ENCODE measurements at regions not wholly inside any gene's neighbourhood (a gene's known extent, or its start where the extent isn't known, plus 50 kb on each side); places are given as distances from the start of the nearest gene placed in this dataset.

GRCh38 chr4:20577702-20578101 lies 122.6 kb upstream of the PACRGL start:
- Histone ChIP-seq H2AFZ (ENCODE audit: low read length) (no peak overlapping the region), H4K20me1 (ENCODE audit: insufficient read depth, low read length) (no peaks in the 10 kb centered on the region), H3K4me1 (ENCODE audit: insufficient read depth, low read length, poor library complexity, severe bottlenecking) (no peaks in the 10 kb centered on the region), H3K79me2 (ENCODE audit: insufficient read depth, low read depth, low read length) (no peaks in the 10 kb centered on the region), H3K27ac (ENCODE audit: low read depth, low read length, poor library complexity, severe bottlenecking) (no peak overlapping the region), H3K9me2 (ENCODE audit: insufficient read depth, low read length) (no peaks in the 10 kb centered on the region), H3K36me3 (ENCODE audit: insufficient read depth, low read length) (no peaks in the 10 kb centered on the region), H3K4me3 (ENCODE audit: low read depth, low read length, poor library complexity, severe bottlenecking) (no peak overlapping the region), H3K9me3 (ENCODE audit: low read length) (no peaks in the 10 kb centered on the region), H3K4me2 (ENCODE audit: low read length) (no peak overlapping the region)
- intact Hi-C loops (cut with micrococcal nuclease; ENCODE audit: unreplicated experiment) = no loop called here
- ChIA-PET CTCF (ENCODE audit: unreplicated experiment) (no interaction called here), POLR2A (interaction anchor here (1.0 kb wide), 1 partner anchor 15 kb away, joined by 3 read pairs; no protein-coding TSS in a partner anchor)
- TF ChIP-seq CTCF (conservative IDR thresholded peaks at IDR 0.05; ENCODE audit: low read length) (no peak), EZH2phosphoT487 (IDR thresholded peaks at IDR 0.05; ENCODE audit: borderline replicate concordance, low read depth, low read length) (no peak)
- DNase-seq (ENCODE audit: low spot score) = no peak
- no TSS peak for BruUV-seq (replicated peaks)

- ChIA-PET CTCF (ENCODE audit: unreplicated experiment) (no interaction called here), POLR2A (no interaction called here)
- no peaks in the 10 kb centered on the region for H3K36me3 ChIP-seq (ENCODE audit: insufficient read depth, low read length)
- no peak for DNase-seq (ENCODE audit: low spot score)
- H3K9me2 ChIP-seq (ENCODE audit: insufficient read depth, low read length) = no peaks in the 10 kb centered on the region
- H3K79me2 ChIP-seq (ENCODE audit: insufficient read depth, low read depth, low read length) = no peaks in the 10 kb centered on the region
- no peak overlapping the region for H3K4me2 ChIP-seq (ENCODE audit: low read length)
- no peak overlapping the region for H2AFZ ChIP-seq (ENCODE audit: low read length)
- intact Hi-C loops (cut with micrococcal nuclease; ENCODE audit: unreplicated experiment) = no loop called here
- no peak overlapping the region for H3K27ac ChIP-seq (ENCODE audit: low read depth, low read length, poor library complexity, severe bottlenecking)
- no peak overlapping the region for H3K4me3 ChIP-seq (ENCODE audit: low read depth, low read length, poor library complexity, severe bottlenecking)
- no peak for TF ChIP-seq EZH2phosphoT487 (IDR thresholded peaks at IDR 0.05; ENCODE audit: borderline replicate concordance, low read depth, low read length)
- no peak for TF ChIP-seq CTCF (conservative IDR thresholded peaks at IDR 0.05; ENCODE audit: low read length)
- BruUV-seq (replicated peaks) = no TSS peak
- no peaks in the 10 kb centered on the region for H3K4me1 ChIP-seq (ENCODE audit: insufficient read depth, low read length, poor library complexity, severe bottlenecking)
- H4K20me1 ChIP-seq (ENCODE audit: insufficient read depth, low read length) = no peaks in the 10 kb centered on the region
- H3K9me3 ChIP-seq (ENCODE audit: low read length) = no peaks in the 10 kb centered on the region
Measured at GRCh38 chr4:20580907-20581306, 119.4 kb upstream of the PACRGL start.

- Histone ChIP-seq H3K79me2 (ENCODE audit: insufficient read depth, low read depth, low read length) (no peaks in the 10 kb centered on the region), H3K4me3 (ENCODE audit: low read depth, low read length, poor library complexity, severe bottlenecking) (no peak overlapping the region), H2AFZ (ENCODE audit: low read length) (no peak overlapping the region), H4K20me1 (ENCODE audit: insufficient read depth, low read length) (no peaks in the 10 kb centered on the region), H3K36me3 (ENCODE audit: insufficient read depth, low read length) (no peaks in the 10 kb centered on the region), H3K9me3 (ENCODE audit: low read length) (no peaks in the 10 kb centered on the region), H3K4me1 (ENCODE audit: insufficient read depth, low read length, poor library complexity, severe bottlenecking) (no peaks in the 10 kb centered on the region), H3K27ac (ENCODE audit: low read depth, low read length, poor library complexity, severe bottlenecking) (no peak overlapping the region), H3K4me2 (ENCODE audit: low read length) (no peak overlapping the region), H3K9me2 (ENCODE audit: insufficient read depth, low read length) (no peaks in the 10 kb centered on the region)
- CTCF ChIA-PET (ENCODE audit: unreplicated experiment) = no interaction called here
- no TSS peak for BruUV-seq (replicated peaks)
- intact Hi-C loops (cut with micrococcal nuclease; ENCODE audit: unreplicated experiment) = no loop called here
- POLR2A ChIA-PET = no interaction called here
- TF ChIP-seq CTCF (conservative IDR thresholded peaks at IDR 0.05; ENCODE audit: low read length) (no peak), EZH2phosphoT487 (IDR thresholded peaks at IDR 0.05; ENCODE audit: borderline replicate concordance, low read depth, low read length) (no peak)
- no peak for DNase-seq (ENCODE audit: low spot score)
Measured at GRCh38 chr4:20589436-20589835, 110.8 kb upstream of the PACRGL start.

All from OCI-LY7 (cell line).